Parathyroid adenoma (tissue), 2 donors: ENCODE measurements at regions not wholly inside any gene's neighbourhood (a gene's known extent, or its start where the extent isn't known, plus 50 kb on each side); places are given as distances from the start of the nearest gene placed in this dataset.

Experiments used
- H2AFZ ChIP-seq: fragments of 300-600 bp; sonication (generic); one replicate; pipeline ENCODE4 v1.7.0; 2017; ENCODE audit warnings: antibody characterized with exemption, mild to moderate bottlenecking
- H3K27ac ChIP-seq: fragments of 300-600 bp; sonication (generic); one replicate; pipeline ENCODE4 v1.7.0; 2017
- H3K27me3 ChIP-seq: fragments of 300-600 bp; sonication (generic); one replicate; pipeline ENCODE4 v1.7.0; 2017; ENCODE audit warnings: low read length; ENCODE audit not compliant: control insufficient read depth, insufficient read depth
- H3K36me3 ChIP-seq: fragments of 300-600 bp; sonication (generic); one replicate; pipeline ENCODE4 v1.7.0; 2017; ENCODE audit warnings: low read length; ENCODE audit not compliant: control insufficient read depth, insufficient read depth
- H3K4me1 ChIP-seq: fragments of 300-600 bp; sonication (generic); one replicate; pipeline ENCODE4 v1.7.0; 2017; ENCODE audit warnings: control low read depth
- H3K4me2 ChIP-seq: fragments of 300-600 bp; sonication (generic); one replicate; pipeline ENCODE4 v1.7.0; 2017; ENCODE audit warnings: low read length
- H3K4me3 ChIP-seq: fragments of 300-600 bp; sonication (generic); one replicate; pipeline ENCODE4 v1.7.0; 2017; ENCODE audit warnings: low read depth, low read length
- H3K79me2 ChIP-seq: fragments of 300-600 bp; sonication (generic); one replicate; pipeline ENCODE4 v1.7.0; 2017; ENCODE audit warnings: control low read depth
- H3K9ac ChIP-seq: fragments of 300-600 bp; sonication (generic); one replicate; pipeline ENCODE4 v1.7.0; 2017; ENCODE audit warnings: mild to moderate bottlenecking
- H3K9me3 ChIP-seq: fragments of 300-600 bp; sonication (generic); one replicate; pipeline ENCODE4 v1.7.0; 2017; ENCODE audit warnings: low read length; ENCODE audit not compliant: control insufficient read depth
- TF ChIP-seq, protein P1 (sequence below): fragments of 300-600 bp; sonication (generic); IDR thresholded peaks from one replicate; pipeline ENCODE4 v1.7.0; 2017; ENCODE audit warnings: antibody characterized with exemption, mild to moderate bottlenecking
- donor health status: primary hyperparathyroidism.

DNA sequence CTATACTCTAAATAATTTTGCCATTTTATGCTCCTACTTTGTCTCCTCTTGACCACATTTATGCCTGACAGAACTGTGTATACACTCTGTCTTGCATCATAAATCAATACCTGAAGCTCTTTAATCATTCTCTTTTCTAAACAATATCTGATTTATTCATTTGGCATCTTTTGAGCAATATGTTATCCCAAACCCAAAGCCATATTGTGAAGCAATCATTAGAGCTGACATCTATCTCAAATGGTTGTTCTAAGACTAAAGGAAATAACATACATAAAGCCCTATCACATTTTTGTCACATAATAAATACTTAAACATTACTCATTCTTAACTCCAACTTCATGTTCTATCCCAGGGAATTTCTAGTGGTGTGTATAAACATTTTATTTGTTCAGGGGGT is 717.6 kb downstream of the SORCS1 start:
- no peaks in the 10 kb centered on the region for H3K79me2 ChIP-seq
- no peaks in the 10 kb centered on the region for H3K4me1 ChIP-seq
- no peak overlapping the region for H3K27ac ChIP-seq
- TF ChIP-seq, protein P1, sequence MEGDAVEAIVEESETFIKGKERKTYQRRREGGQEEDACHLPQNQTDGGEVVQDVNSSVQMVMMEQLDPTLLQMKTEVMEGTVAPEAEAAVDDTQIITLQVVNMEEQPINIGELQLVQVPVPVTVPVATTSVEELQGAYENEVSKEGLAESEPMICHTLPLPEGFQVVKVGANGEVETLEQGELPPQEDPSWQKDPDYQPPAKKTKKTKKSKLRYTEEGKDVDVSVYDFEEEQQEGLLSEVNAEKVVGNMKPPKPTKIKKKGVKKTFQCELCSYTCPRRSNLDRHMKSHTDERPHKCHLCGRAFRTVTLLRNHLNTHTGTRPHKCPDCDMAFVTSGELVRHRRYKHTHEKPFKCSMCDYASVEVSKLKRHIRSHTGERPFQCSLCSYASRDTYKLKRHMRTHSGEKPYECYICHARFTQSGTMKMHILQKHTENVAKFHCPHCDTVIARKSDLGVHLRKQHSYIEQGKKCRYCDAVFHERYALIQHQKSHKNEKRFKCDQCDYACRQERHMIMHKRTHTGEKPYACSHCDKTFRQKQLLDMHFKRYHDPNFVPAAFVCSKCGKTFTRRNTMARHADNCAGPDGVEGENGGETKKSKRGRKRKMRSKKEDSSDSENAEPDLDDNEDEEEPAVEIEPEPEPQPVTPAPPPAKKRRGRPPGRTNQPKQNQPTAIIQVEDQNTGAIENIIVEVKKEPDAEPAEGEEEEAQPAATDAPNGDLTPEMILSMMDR, result no peak
- no peak overlapping the region for H3K9ac ChIP-seq
- no peaks in the 10 kb centered on the region for H3K36me3 ChIP-seq
- H2AFZ ChIP-seq, result no peak overlapping the region
- no peak overlapping the region for H3K4me2 ChIP-seq
- H3K9me3 ChIP-seq, result no peaks in the 10 kb centered on the region
- no peak overlapping the region for H3K4me3 ChIP-seq
- no peaks in the 10 kb centered on the region for H3K27me3 ChIP-seq

GRCh38 chr10:106442223-106442622 is 722.3 kb downstream of the SORCS1 start:
- TF ChIP-seq, protein P1, result no peak
- H3K4me1 ChIP-seq, result no peaks in the 10 kb centered on the region
- H3K36me3 ChIP-seq, result no peaks in the 10 kb centered on the region
- H3K4me2 ChIP-seq, result no peak overlapping the region
- no peak overlapping the region for H2AFZ ChIP-seq
- H3K9ac ChIP-seq, result no peak overlapping the region
- no peaks in the 10 kb centered on the region for H3K27me3 ChIP-seq
- no peaks in the 10 kb centered on the region for H3K9me3 ChIP-seq
- H3K79me2 ChIP-seq, result no peaks in the 10 kb centered on the region
- no peak overlapping the region for H3K27ac ChIP-seq
- no peak overlapping the region for H3K4me3 ChIP-seq

- H3K27ac ChIP-seq, result no peak overlapping the region
- no peaks in the 10 kb centered on the region for H3K9me3 ChIP-seq
Observed at GRCh38 chr10:106440767-106441166, 723.7 kb downstream of the SORCS1 start.

GRCh38 chr10:106440355-106440754 is 724.2 kb downstream of the SORCS1 start:
- H3K9ac ChIP-seq, result no peak overlapping the region
- no peaks in the 10 kb centered on the region for H3K79me2 ChIP-seq
- no peaks in the 10 kb centered on the region for H3K9me3 ChIP-seq
- no peaks in the 10 kb centered on the region for H3K27me3 ChIP-seq
- no peaks in the 10 kb centered on the region for H3K4me1 ChIP-seq
- H3K4me3 ChIP-seq, result no peak overlapping the region
- no peak overlapping the region for H2AFZ ChIP-seq
- no peaks in the 10 kb centered on the region for H3K36me3 ChIP-seq
- no peak overlapping the region for H3K27ac ChIP-seq
- TF ChIP-seq, protein P1, result no peak
- H3K4me2 ChIP-seq, result no peak overlapping the region

More at GRCh38 chr10:106440767-106441166, 723.7 kb downstream of the SORCS1 start:
- Histone ChIP-seq H3K4me1 (no peaks in the 10 kb centered on the region), H3K27me3 (no peaks in the 10 kb centered on the region), H3K36me3 (no peaks in the 10 kb centered on the region), H2AFZ (no peak overlapping the region), H3K4me3 (no peak overlapping the region), H3K4me2 (no peak overlapping the region), H3K79me2 (no peaks in the 10 kb centered on the region), H3K9ac (no peak overlapping the region)
- TF ChIP-seq, protein P1, result no peak

- Histone ChIP-seq H3K4me3 (no peak overlapping the region), H3K9me3 (no peaks in the 10 kb centered on the region), H3K79me2 (no peaks in the 10 kb centered on the region), H3K4me1 (no peaks in the 10 kb centered on the region), H2AFZ (no peak overlapping the region), H3K27me3 (no peaks in the 10 kb centered on the region), H3K27ac (no peak overlapping the region), H3K36me3 (no peaks in the 10 kb centered on the region), H3K4me2 (no peak overlapping the region), H3K9ac (no peak overlapping the region)
- TF ChIP-seq, protein P1, result no peak
Observed at GRCh38 chr10:106439366-106439765, 725.1 kb downstream of the SORCS1 start.
